OCI-M2 (cell line): ENCODE measurements at regions not wholly inside any gene's neighbourhood (a gene's known extent, or its start where the extent isn't known, plus 50 kb on each side); places are given as distances from the start of the nearest gene placed in this dataset.

Experiments used
- DNase-seq: peaks from one replicate; lab custom pipeline; 2025; ENCODE audit not compliant: unreplicated experiment; lab: John Stamatoyannopoulos, UW

- DNase-seq, result no peak
Measured at GRCh38 chr21:25384782-25385181, 222.5 kb downstream of the MRPL39 start.

- DNase-seq, result no peak
Measured at GRCh38 chr21:25383545-25383944, 223.7 kb downstream of the MRPL39 start.

- DNase-seq, result no peak
Measured at GRCh38 chr21:25381936-25382452, 225.3 kb downstream of the MRPL39 start.

GRCh38 chr21:25375675-25376074 lies 231.6 kb downstream of the MRPL39 start:
- no peak for DNase-seq

- no peak for DNase-seq
Measured at GRCh38 chr21:25373126-25374082, 233.9 kb downstream of the MRPL39 start.

- no peak for DNase-seq
Measured at GRCh38 chr21:25371841-25372425, 235.3 kb downstream of the MRPL39 start.

- no peak for DNase-seq
Measured at GRCh38 chr21:25370311-25370744, 237.0 kb downstream of the MRPL39 start.

- no peak for DNase-seq
Measured at GRCh38 chr21:25369524-25370300, 237.6 kb downstream of the MRPL39 start.

GRCh38 chr21:25368531-25368930 lies 238.8 kb downstream of the MRPL39 start:
- no peak for DNase-seq

GRCh38 chr21:25366116-25366515 lies 241.2 kb downstream of the MRPL39 start:
- DNase-seq, result no peak

GRCh38 chr21:25362375-25363267 lies 244.7 kb downstream of the MRPL39 start:
- no peak for DNase-seq

GRCh38 chr21:25361765-25362164 lies 245.5 kb downstream of the MRPL39 start:
- no peak for DNase-seq

- no peak for DNase-seq
Measured at GRCh38 chr21:25361097-25361496, 246.2 kb downstream of the MRPL39 start.

- no peak for DNase-seq
Measured at GRCh38 chr21:25360593-25360992, 246.7 kb downstream of the MRPL39 start.

- no peak for DNase-seq
Measured at GRCh38 chr21:25359724-25360123, 247.6 kb downstream of the MRPL39 start.

GRCh38 chr21:25350056-25350455 lies 257.2 kb downstream of the MRPL39 start:
- DNase-seq, result no peak

- DNase-seq, result no peak
Measured at GRCh38 chr21:25343774-25344545, 263.3 kb downstream of the MRPL39 start.

GRCh38 chr21:25342816-25343215 lies 264.5 kb downstream of the MRPL39 start:
- DNase-seq, result no peak

GRCh38 chr21:25341981-25342380 lies 265.3 kb downstream of the MRPL39 start:
- DNase-seq, result no peak

- no peak for DNase-seq
Measured at GRCh38 chr21:25338415-25338814, 268.9 kb downstream of the MRPL39 start.
